HK-2 (cell line): ENCODE measurements at regions not wholly inside any gene's neighbourhood (a gene's known extent, or its start where the extent isn't known, plus 50 kb on each side); places are given as distances from the start of the nearest gene placed in this dataset.
"Not testable (repeated sequence)": the region's sequence is repeated elsewhere in the genome, so short reads cannot be mapped to it uniquely, and the experiment has no call there.

Experiments
- DNase-seq: peaks from one replicate; pipeline ENCODE4 v3.0.0-alpha.2; 2018; ENCODE audit not compliant: unreplicated experiment

- DNase-seq, result no peak
Measured at GRCh38 chr16:86074651-86075487, 175.9 kb downstream of the IRF8 start.

- DNase-seq, result no peak
Measured at GRCh38 chr16:86075488-86075785, 176.5 kb downstream of the IRF8 start.

GRCh38 chr16:86075839-86076440 is 177.0 kb downstream of the IRF8 start:
- no peak for DNase-seq

DNA sequence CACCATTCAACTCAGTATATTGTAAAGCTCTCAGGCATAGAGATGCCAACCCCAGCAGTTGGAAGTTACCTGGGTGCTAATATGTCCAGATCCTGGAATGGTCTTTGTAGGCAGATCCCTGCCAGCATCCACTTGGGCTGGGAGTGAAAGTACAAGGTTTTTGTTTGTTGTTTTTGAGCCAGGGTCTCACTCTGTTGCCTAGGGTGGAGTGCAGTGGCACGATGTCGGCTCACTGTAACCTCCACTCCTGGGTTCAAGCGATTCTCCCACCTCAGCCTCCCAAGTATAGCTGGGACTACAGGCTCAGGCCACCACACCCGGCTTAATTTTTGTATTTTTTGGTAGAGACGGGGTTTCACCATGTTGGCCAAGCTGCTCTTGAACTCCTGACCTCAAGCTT is 177.6 kb downstream of the IRF8 start:
- no peak for DNase-seq

DNA sequence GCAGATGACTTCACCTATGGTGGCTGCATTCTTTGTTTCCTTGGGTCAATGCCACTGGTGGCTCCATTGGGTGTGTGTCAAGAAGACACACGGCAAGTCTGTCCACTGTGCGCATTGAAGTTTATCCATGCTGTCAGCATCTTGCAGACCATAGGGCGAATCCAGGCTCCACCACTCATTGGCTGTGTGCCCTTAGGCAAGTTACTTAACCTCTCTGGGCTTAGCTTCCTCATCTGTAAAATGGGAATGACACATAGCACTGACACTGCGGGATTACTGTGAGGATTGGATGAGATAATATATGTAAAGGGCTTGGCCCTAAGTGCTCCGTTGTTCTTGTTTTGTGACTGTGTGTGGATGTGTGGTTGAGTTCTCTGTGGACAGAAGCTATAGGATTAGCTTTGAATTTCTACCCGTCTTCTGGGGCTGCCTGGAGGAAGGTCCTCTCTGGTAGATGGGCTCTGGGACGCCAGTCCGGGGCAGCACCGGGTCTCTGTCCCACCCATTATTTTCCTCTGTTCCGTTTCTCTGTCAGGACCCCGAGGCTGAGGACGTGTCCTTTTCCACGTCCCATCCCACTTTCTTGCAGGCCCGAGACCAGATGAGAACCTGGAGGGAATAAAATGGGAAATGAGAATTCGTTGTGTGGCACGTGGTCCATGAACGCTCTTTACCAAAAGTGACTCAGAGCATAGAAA is 178.4 kb downstream of the IRF8 start:
- DNase-seq, result no peak

GRCh38 chr16:86078121-86078600 is 179.2 kb downstream of the IRF8 start:
- DNase-seq, result no peak

DNA sequence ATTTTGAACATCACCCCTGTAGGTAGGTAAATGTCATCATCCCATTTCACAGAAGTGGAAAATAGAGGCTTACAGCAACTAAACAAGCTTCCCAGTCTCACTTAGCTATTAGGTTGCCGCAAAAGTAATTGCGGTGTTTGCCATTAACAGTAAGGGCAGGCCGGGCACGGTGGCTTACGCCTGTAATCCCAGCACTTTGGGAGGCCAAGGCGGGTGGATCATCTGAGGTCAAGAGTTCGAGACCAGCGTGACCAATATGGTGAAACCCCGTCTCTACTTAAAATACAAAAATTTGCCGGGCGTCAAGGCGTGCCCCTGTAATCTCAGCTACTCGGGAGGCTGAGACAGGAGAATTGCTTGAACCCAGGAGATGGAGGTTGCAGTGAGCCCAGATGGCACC is 179.7 kb downstream of the IRF8 start:
- DNase-seq, result not testable (repeated sequence)

DNA sequence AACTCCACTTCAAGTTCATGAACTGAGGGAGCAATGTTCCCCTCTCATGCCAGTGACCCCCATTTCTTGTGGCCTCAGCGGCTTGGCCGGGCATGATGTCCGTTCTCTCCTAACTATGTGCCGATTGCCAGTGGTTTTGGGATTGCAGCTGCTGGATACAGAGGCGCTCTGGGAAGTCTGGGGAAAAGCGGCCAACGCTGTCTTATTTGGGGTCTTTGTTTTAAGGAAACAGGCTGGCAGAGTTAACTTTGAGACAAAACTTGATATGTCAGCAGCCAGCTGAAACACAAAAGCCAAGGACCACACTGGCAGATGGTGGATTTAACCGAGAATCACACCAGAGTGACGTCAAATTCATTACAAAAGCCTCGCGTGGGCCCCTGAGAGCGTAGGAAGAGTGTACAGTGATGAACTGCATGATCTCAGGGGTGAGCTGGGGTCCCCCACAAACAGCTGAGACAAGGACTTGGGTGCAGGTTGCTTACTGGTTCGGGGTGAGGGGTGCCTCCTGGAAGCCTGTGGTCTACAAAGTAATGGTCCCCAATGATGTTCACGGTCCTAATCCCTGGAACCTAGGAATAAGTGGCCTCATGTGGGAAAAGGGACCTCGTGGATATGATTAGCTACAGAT is 180.4 kb downstream of the IRF8 start:
- no peak for DNase-seq

GRCh38 chr16:86080131-86080875 is 181.3 kb downstream of the IRF8 start:
- DNase-seq, result no peak

DNA sequence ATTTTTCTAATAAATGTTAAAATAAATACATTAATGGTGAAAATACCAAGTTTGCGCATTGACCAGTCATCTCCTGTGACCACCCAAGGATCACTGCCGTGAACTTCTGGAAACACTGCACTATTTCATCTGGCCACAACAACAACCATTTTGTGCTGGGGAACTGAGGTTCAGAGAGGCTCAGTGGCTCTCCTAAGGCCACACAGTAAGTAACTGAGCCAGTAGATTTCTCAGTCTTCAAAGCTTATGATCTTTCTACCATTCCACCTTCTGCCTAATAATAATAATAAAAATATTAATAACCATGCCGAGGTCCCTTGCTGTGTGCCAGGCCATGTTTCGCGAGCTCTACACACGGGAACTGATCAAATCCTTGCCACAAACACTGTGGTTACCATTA is 182.0 kb downstream of the IRF8 start:
- DNase-seq, result no peak

GRCh38 chr16:86082418-86083030 is 183.6 kb downstream of the IRF8 start:
- DNase-seq, result no peak

GRCh38 chr16:86083382-86084002 is 184.5 kb downstream of the IRF8 start:
- no peak for DNase-seq

DNA sequence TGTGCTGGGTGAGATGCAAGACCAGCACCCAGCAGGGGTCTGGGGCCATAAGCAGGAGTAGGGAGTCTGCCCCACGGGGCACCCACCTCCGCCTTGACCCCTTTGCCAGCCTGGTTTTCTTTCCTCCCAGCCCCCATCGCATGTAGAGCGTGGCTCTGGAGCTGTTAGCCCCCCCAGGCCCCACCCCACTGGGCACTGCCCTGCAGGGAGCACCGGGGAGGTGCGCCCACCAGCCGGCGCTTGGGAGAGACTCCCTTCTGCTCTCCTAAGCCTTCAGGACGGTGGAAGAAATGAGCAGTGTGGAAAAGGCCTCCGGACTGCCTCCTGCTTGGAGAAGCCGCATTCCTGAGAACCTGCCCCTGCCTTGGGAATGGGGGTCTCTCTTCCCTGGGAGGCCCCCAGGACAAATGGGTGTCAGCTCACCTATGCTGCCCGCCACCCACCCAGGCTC is 186.2 kb downstream of the IRF8 start:
- DNase-seq, result no peak

DNA sequence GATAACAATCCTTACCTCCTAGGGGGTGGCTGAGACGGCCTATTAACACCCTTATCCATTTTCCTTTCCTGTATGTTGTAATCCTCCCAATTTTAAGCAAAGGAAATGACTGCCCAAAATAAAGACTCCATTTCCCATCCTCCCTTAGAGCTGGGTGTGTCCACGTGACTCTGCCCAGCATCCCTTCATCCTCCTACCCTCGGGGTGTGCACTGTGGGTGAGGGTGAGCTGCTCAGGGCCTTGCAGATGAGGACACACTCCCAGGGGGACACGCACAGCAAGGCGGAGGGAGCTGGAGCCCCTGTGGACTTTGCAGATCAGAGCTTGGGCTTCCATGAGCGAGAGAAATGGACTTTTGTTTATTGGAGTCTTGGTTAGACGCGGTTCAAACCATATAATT is 186.8 kb downstream of the IRF8 start:
- no peak for DNase-seq

DNA sequence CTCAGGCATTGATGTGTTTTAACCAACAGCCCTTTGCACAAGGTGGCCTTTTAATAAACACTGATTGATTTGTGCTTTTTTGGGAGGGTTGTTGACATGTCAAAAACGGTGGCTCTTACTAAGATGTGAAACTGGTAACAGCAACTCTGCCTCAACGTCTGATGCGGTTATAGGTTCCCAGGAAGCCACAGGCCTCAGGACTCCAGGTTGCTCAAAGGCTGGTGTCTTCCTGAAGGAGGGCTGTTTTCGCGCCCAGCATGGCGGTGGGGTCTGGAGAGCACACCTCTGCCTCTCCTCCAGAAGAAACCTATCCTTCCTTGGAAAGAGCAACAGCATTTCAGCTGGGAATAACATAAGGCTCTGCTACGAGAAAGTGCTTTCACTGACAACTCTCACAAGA is 187.5 kb downstream of the IRF8 start:
- DNase-seq, result no peak

DNA sequence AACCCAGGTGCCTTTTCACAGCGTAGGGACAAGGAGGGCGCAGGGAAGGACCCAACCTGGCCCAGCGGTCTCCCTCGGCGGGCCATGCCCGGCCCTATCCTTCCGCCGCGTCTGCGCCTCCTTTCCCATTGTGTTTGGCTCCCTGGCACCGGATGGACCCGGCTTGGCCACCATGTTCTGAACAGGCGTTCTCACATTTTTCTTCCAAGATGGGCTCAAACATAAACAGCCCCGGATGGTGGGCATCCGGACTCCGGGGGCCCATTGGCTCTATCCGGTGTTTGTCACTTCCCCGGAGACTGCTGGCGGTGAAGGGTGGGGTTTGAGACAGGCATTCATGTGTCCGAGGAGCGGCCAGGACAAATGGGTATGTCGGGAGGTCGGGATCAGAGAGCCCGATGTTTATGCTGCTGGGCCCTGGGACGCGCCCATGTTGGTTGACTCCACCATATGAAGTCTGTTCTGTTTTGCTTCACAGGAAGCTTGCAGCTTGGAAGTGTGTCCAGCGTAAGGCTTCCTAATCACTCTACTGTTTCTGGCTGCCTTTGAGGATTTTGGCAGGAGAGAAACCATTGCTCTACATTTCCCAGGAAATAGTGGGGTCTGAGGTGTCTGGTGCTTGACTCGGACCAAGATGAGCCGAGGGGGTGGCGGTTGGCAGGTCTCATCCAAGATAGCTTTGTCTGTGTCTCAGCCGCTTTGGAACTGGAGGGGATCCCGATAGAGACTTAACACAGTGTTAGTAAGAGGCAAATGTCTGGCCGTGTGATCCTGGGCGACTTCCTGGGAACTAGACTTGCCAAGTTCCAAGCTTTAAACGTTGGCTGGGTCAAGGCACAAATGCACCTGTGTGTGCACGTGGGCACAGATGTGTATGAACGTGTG is 188.3 kb downstream of the IRF8 start:
- DNase-seq, result no peak

- DNase-seq, result no peak
Measured at GRCh38 chr16:86087896-86088230, 188.9 kb downstream of the IRF8 start.

- no peak for DNase-seq
Measured at GRCh38 chr16:86088287-86088686, 189.3 kb downstream of the IRF8 start.

- no peak for DNase-seq
Measured at GRCh38 chr16:86088816-86089215, 189.9 kb downstream of the IRF8 start.

- no peak for DNase-seq
Measured at GRCh38 chr16:86089334-86089900, 190.5 kb downstream of the IRF8 start.
